Nephron (organoid): ENCODE measurements at regions not wholly inside any gene's neighbourhood (a gene's known extent, or its start where the extent isn't known, plus 50 kb on each side); places are given as distances from the start of the nearest gene placed in this dataset.

ENCODE experiments used
- H3K27ac Mint-ChIP-seq, 3 experiments: 2 replicates each; pipeline ENCODE4 v1.8.0; 2020; ENCODE audit warnings: mixed read lengths in 3 of 3, mild to moderate bottlenecking in 2 of 3, moderate library complexity in 1 of 3
- H3K27me3 Mint-ChIP-seq: 2 replicates; pipeline ENCODE4 v1.8.0; 2021; ENCODE audit warnings: low read depth, mild to moderate bottlenecking, moderate library complexity, mixed read lengths
- H3K36me3 Mint-ChIP-seq: 2 replicates; pipeline ENCODE4 v1.8.0; 2020; ENCODE audit warnings: low read depth, mixed read lengths
- H3K4me1 Mint-ChIP-seq: 2 replicates; pipeline ENCODE4 v1.8.0; 2020; ENCODE audit warnings: mixed read lengths
- H3K4me3 Mint-ChIP-seq, 3 experiments: 2 replicates each; pipeline ENCODE4 v1.8.0; 2020; ENCODE audit warnings: mild to moderate bottlenecking in 3 of 3, mixed read lengths in 3 of 3, moderate library complexity in 2 of 3
- H3K9me3 Mint-ChIP-seq: 2 replicates; pipeline ENCODE4 v1.8.0; 2020; ENCODE audit warnings: mixed read lengths
- TF ChIP-seq, protein P1 (sequence below), 3 experiments: fragments of 200-600 bp; sonication (generic); IDR thresholded peaks; one replicate each; pipeline ENCODE4 v1.5.0; 2021; ENCODE audit warnings: antibody characterized with exemption in 3 of 3; ENCODE audit not compliant: unreplicated experiment in 3 of 3

DNA sequence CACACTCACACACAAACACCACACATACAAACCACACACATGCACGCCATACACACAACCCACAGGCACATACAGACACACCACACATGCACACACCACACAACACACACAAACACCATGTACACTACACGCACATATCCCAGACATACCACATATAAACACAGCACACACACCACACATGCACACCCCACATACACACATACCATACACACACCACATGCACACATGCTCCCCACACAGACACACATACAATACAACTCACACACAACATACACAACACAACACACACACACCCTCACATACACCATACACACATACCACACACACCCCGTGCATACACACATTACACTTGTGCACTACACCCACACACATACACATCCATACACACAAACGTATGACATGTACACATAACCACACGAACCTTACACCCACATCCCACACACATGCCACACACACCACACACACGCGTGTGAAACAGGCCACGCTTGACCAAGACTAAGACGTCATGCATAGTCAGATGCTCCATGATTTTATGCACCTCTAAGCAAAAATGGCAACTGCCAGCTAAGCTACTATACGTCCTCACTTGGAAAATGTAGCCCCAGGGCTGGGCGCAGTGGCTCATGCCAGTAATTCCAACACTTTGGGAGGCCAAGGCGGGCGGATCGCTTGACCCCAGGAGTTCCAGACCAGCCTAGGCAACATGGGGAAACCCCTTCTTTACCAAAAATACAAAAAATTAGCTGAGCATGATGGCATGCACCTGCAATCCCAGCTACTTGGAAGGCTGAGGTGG is 77.4 kb upstream of the TMPRSS2 start:
- no peak overlapping the region for H3K27ac Mint-ChIP-seq

GRCh38 chr21:41584603-41585176 is 76.7 kb upstream of the TMPRSS2 start:
- Mint-ChIP-seq H3K36me3 (no peaks in the 10 kb centered on the region), H3K9me3 (peaks cover 15% of the 10 kb centered on the region), H3K27me3 (peaks cover 11% of the 10 kb centered on the region), H3K27ac (no peak overlapping the region), H3K4me1 (no peaks in the 10 kb centered on the region), H3K4me3 (no peak overlapping the region)
- TF ChIP-seq, protein P1, sequence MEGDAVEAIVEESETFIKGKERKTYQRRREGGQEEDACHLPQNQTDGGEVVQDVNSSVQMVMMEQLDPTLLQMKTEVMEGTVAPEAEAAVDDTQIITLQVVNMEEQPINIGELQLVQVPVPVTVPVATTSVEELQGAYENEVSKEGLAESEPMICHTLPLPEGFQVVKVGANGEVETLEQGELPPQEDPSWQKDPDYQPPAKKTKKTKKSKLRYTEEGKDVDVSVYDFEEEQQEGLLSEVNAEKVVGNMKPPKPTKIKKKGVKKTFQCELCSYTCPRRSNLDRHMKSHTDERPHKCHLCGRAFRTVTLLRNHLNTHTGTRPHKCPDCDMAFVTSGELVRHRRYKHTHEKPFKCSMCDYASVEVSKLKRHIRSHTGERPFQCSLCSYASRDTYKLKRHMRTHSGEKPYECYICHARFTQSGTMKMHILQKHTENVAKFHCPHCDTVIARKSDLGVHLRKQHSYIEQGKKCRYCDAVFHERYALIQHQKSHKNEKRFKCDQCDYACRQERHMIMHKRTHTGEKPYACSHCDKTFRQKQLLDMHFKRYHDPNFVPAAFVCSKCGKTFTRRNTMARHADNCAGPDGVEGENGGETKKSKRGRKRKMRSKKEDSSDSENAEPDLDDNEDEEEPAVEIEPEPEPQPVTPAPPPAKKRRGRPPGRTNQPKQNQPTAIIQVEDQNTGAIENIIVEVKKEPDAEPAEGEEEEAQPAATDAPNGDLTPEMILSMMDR (IDR thresholded peaks at IDR 0.05; ENCODE audit: unreplicated experiment in 3 of 3): no peak

More for the DNA sequence above, 77.4 kb upstream of the TMPRSS2 start:
- no peaks in the 10 kb centered on the region for H3K36me3 Mint-ChIP-seq
- peaks cover 14% of the 10 kb centered on the region for H3K9me3 Mint-ChIP-seq
- peaks cover 10% of the 10 kb centered on the region for H3K27me3 Mint-ChIP-seq
- TF ChIP-seq, protein P1 (IDR thresholded peaks at IDR 0.05; ENCODE audit: unreplicated experiment in 3 of 3): no peak
- H3K4me1 Mint-ChIP-seq: no peaks in the 10 kb centered on the region
- H3K4me3 Mint-ChIP-seq: no peak overlapping the region

DNA sequence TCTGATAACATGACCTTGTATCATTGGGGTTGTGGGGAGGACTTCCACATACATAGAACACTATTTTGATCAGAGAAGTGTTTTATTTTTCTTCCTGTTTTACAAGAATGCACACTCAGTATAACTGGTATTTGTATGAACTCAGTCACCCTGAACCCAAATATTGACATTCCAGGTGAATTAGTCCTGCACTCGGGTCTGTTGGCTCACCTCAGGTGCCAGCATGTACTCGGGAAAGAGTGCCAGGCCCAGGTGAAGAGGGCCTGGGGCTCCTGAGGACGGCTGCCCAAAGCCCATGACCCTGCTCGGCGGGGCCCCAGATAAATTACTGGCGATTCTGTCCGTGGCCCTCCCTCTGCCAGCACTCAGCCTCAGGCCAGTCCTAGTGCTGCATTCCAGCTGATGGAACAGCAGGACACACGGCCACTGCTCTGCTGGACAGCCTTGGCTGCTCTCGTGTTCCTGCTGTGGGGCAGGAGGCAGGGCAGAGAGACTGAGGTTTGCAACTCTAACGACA is 75.4 kb upstream of the TMPRSS2 start:
- no peaks in the 10 kb centered on the region for H3K4me1 Mint-ChIP-seq
- H3K9me3 Mint-ChIP-seq: peaks cover 16% of the 10 kb centered on the region
- H3K27me3 Mint-ChIP-seq: peaks cover 5% of the 10 kb centered on the region
- TF ChIP-seq, protein P1 (IDR thresholded peaks at IDR 0.05; ENCODE audit: unreplicated experiment in 3 of 3): no peak
- H3K36me3 Mint-ChIP-seq: no peaks in the 10 kb centered on the region
- H3K27ac Mint-ChIP-seq: no peak overlapping the region
- no peak overlapping the region for H3K4me3 Mint-ChIP-seq

GRCh38 chr21:41582866-41583265 is 74.9 kb upstream of the TMPRSS2 start:
- Mint-ChIP-seq H3K4me3 (no peak overlapping the region), H3K9me3 (peaks cover 17% of the 10 kb centered on the region), H3K36me3 (no peaks in the 10 kb centered on the region), H3K27me3 (peaks cover 5% of the 10 kb centered on the region), H3K27ac (no peak overlapping the region), H3K4me1 (no peaks in the 10 kb centered on the region)
- TF ChIP-seq, protein P1 (IDR thresholded peaks at IDR 0.05; ENCODE audit: unreplicated experiment in 3 of 3): no peak

- H3K27ac Mint-ChIP-seq: no peak overlapping the region
- H3K4me1 Mint-ChIP-seq: no peaks in the 10 kb centered on the region
- TF ChIP-seq, protein P1 (IDR thresholded peaks at IDR 0.05; ENCODE audit: unreplicated experiment in 3 of 3): no peak
- H3K9me3 Mint-ChIP-seq: peaks cover 20% of the 10 kb centered on the region
- no peaks in the 10 kb centered on the region for H3K36me3 Mint-ChIP-seq
- no peak overlapping the region for H3K4me3 Mint-ChIP-seq
- peaks cover 5% of the 10 kb centered on the region for H3K27me3 Mint-ChIP-seq
Measured at GRCh38 chr21:41582298-41582840, 74.4 kb upstream of the TMPRSS2 start.
